Panc1 (cell line): ENCODE measurements at regions not wholly inside any gene's neighbourhood (a gene's known extent, or its start where the extent isn't known, plus 50 kb on each side); places are given as distances from the start of the nearest gene placed in this dataset.

Experiments
- ATAC-seq: fragments of 200-7000 bp; cut with Tn5 transposase; 2 replicates; pipeline ENCODE4 v1.9.1; 2020; ENCODE audit warnings: mild to moderate bottlenecking, moderate library complexity
- BruUV-seq: library from RNA; stranded (reverse); fragments of 400-500 nt; replicated peaks from 2 replicates; lab custom pipeline; 2021; lab: Mats Ljungman, UMichigan
- CTCF ChIA-PET: fragments of 300-600 bp; sonication (Branson Sonifier 250); formaldehyde crosslinking; loops from one replicate; lab custom pipeline; 2022; ENCODE audit warnings: antibody characterized with exemption; lab: Charles Lee
- POLR2A ChIA-PET: fragments of 300-600 bp; sonication (Branson Sonifier 250); formaldehyde crosslinking; loops from one replicate; lab custom pipeline; 2022; ENCODE audit warnings: antibody characterized with exemption; lab: Charles Lee
- DNase-seq: peaks from one replicate; pipeline ENCODE4 v3.0.0-alpha.2; 2010; ENCODE audit warnings: low read depth, low spot score
- H3K27ac ChIP-seq: 2 replicates; pipeline ENCODE4 v1.5.1; 2011; ENCODE audit warnings: mild to moderate bottlenecking, low read length, inconsistent platforms
- H3K27me3 ChIP-seq: fragments of 200-500 bp; sonication (Bioruptor generic); 2 replicates; pipeline ENCODE4 v1.6.0; 2014; ENCODE audit warnings: low read length, inconsistent platforms; ENCODE audit not compliant: control insufficient read depth, insufficient read depth
- H3K36me3 ChIP-seq: fragments of 200-500 bp; sonication (Bioruptor generic); 2 replicates; pipeline ENCODE4 v1.5.1; 2014; ENCODE audit warnings: inconsistent platforms, mild to moderate bottlenecking, low read length, moderate library complexity; ENCODE audit not compliant: control insufficient read depth, insufficient read depth
- H3K4me1 ChIP-seq: 2 replicates; pipeline ENCODE4 v1.5.1; 2011; ENCODE audit warnings: inconsistent platforms, mild to moderate bottlenecking, low read length, moderate library complexity; ENCODE audit not compliant: control insufficient read depth, insufficient read depth
- H3K4me3 ChIP-seq, 2 experiments: 2 replicates each; pipeline ENCODE4 v1.5.1; 2011 to 2012; ENCODE audit warnings: low read depth in 2 of 2, low read length in 2 of 2, mild to moderate bottlenecking in 2 of 2, inconsistent platforms in 1 of 2, moderate library complexity in 1 of 2
- H3K9me3 ChIP-seq: fragments of 200-500 bp; sonication (Bioruptor generic); 2 replicates; pipeline ENCODE4 v1.5.1; 2014; ENCODE audit warnings: low read depth, mild to moderate bottlenecking, inconsistent platforms, low read length, moderate library complexity; ENCODE audit not compliant: control insufficient read depth, insufficient read depth
- POLR2AphosphoS5 ChIP-seq: IDR thresholded peaks from 2 replicates; pipeline ENCODE4 v1.6.1; 2012; ENCODE audit warnings: mild to moderate bottlenecking, low read depth, low read length, moderate library complexity
- SIN3A ChIP-seq: IDR thresholded peaks from 2 replicates; pipeline ENCODE4 v1.6.1; 2012; ENCODE audit warnings: low read depth, mild to moderate bottlenecking, low read length, moderate library complexity, borderline replicate concordance; ENCODE audit not compliant: insufficient read depth
- TCF7L2 ChIP-seq: IDR thresholded peaks from 2 replicates; pipeline ENCODE4 v1.6.1; 2011; ENCODE audit warnings: mild to moderate bottlenecking, low read depth, low read length, inconsistent platforms
- in situ Hi-C: cut with HindIII; loops from 2 replicates; pipeline ENCODE4 v1.10.0; 2016; ENCODE audit warnings: low sequenced_read_pairs, low pct_unique_long_range_greater_than_20kb
- intact Hi-C: fragments of 100-400 bp; cut with micrococcal nuclease; formaldehyde crosslinking; loops from one replicate; pipeline ENCODE4 v1.10.0; 2022; ENCODE audit not compliant: unreplicated experiment
- TF ChIP-seq, protein P1 (sequence below): fragments of 450-650 bp; IDR thresholded peaks from 2 replicates; pipeline ENCODE4 v1.5.1; 2017; ENCODE audit warnings: mild to moderate bottlenecking
- TF ChIP-seq, protein P2 (sequence below), 2 experiments: IDR thresholded peaks; 2 replicates each; pipeline ENCODE4 v1.6.1; 2011 to 2012; ENCODE audit warnings: low read depth in 2 of 2, control low read depth in 1 of 2, low read length in 1 of 2, mild to moderate bottlenecking in 1 of 2, moderate library complexity in 1 of 2; ENCODE audit not compliant: insufficient read depth in 1 of 2

DNA sequence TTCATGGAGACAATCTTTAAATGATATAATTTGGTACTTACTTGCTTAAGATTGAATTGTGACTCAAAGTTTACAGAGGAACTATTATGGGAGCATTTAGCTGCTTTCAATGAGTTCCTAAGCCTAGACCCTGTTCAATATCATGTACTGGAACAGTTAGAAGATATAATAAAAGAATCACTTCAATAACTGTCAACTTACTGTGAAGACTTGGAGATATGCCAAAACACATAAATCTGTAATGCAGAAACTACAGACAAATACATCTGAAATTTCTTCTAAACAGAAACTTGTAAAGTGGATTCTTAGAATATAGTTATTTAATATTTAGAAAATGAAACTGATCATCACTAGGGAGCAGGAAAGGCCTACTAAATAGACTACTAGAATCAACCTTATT, 259.3 kb downstream of the HLX start:
- CTCF ChIA-PET = no interaction called here
- BruUV-seq = no TSS peak
- Histone ChIP-seq H3K27ac (no peak overlapping the region), H3K36me3 (no peaks in the 10 kb centered on the region), H3K27me3 (no peaks in the 10 kb centered on the region), H3K9me3 (no peaks in the 10 kb centered on the region), H3K4me1 (no peaks in the 10 kb centered on the region), H3K4me3 (no peak overlapping the region)
- ATAC-seq (no peak), DNase-seq (no peak)
- intact Hi-C loops = no loop called here
- TF ChIP-seq, protein P1, sequence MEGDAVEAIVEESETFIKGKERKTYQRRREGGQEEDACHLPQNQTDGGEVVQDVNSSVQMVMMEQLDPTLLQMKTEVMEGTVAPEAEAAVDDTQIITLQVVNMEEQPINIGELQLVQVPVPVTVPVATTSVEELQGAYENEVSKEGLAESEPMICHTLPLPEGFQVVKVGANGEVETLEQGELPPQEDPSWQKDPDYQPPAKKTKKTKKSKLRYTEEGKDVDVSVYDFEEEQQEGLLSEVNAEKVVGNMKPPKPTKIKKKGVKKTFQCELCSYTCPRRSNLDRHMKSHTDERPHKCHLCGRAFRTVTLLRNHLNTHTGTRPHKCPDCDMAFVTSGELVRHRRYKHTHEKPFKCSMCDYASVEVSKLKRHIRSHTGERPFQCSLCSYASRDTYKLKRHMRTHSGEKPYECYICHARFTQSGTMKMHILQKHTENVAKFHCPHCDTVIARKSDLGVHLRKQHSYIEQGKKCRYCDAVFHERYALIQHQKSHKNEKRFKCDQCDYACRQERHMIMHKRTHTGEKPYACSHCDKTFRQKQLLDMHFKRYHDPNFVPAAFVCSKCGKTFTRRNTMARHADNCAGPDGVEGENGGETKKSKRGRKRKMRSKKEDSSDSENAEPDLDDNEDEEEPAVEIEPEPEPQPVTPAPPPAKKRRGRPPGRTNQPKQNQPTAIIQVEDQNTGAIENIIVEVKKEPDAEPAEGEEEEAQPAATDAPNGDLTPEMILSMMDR = no peak
- TF ChIP-seq TCF7L2 (no peak), POLR2AphosphoS5 (no peak), SIN3A (no peak)
- TF ChIP-seq, protein P2, sequence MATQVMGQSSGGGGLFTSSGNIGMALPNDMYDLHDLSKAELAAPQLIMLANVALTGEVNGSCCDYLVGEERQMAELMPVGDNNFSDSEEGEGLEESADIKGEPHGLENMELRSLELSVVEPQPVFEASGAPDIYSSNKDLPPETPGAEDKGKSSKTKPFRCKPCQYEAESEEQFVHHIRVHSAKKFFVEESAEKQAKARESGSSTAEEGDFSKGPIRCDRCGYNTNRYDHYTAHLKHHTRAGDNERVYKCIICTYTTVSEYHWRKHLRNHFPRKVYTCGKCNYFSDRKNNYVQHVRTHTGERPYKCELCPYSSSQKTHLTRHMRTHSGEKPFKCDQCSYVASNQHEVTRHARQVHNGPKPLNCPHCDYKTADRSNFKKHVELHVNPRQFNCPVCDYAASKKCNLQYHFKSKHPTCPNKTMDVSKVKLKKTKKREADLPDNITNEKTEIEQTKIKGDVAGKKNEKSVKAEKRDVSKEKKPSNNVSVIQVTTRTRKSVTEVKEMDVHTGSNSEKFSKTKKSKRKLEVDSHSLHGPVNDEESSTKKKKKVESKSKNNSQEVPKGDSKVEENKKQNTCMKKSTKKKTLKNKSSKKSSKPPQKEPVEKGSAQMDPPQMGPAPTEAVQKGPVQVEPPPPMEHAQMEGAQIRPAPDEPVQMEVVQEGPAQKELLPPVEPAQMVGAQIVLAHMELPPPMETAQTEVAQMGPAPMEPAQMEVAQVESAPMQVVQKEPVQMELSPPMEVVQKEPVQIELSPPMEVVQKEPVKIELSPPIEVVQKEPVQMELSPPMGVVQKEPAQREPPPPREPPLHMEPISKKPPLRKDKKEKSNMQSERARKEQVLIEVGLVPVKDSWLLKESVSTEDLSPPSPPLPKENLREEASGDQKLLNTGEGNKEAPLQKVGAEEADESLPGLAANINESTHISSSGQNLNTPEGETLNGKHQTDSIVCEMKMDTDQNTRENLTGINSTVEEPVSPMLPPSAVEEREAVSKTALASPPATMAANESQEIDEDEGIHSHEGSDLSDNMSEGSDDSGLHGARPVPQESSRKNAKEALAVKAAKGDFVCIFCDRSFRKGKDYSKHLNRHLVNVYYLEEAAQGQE (IDR thresholded peaks at IDR 0.05; ENCODE audit: insufficient read depth in 1 of 2, low read depth in 2 of 2, low read length in 1 of 2) = no peak
- in situ Hi-C loops = no loop called here
- POLR2A ChIA-PET = no interaction called here

DNA sequence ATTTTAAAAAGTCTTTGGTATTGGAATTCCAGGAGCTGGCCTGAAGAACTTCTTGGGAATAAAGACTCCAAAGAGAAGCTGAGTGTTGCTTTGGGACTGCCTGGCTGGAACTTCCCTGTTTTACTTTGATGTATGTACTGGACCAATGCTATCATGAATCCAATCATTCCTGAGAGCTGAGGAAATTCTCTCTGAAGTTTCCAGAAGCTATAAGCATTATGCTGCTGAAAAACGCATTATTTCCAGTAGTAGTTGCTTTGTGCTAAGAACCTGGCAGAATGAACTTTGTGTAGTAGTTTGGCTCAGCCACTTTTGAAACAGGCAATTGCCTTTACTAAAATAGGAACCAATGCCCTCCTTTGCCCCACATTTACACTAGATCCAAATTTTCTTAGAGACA, 260.7 kb downstream of the HLX start:
- Histone ChIP-seq H3K27ac (no peak overlapping the region), H3K36me3 (no peaks in the 10 kb centered on the region), H3K27me3 (no peaks in the 10 kb centered on the region), H3K4me1 (no peaks in the 10 kb centered on the region), H3K4me3 (no peak overlapping the region), H3K9me3 (no peaks in the 10 kb centered on the region)
- ATAC-seq (no peak), DNase-seq (no peak)
- ChIA-PET POLR2A (no interaction called here), CTCF (no interaction called here)
- TF ChIP-seq, protein P2 (IDR thresholded peaks at IDR 0.05; ENCODE audit: insufficient read depth in 1 of 2, low read depth in 2 of 2, low read length in 1 of 2) = no peak
- TF ChIP-seq TCF7L2 (no peak), SIN3A (no peak), POLR2AphosphoS5 (no peak)
- TF ChIP-seq, protein P1 = no peak
- in situ Hi-C loops (no loop called here), intact Hi-C loops (no loop called here)
- no TSS peak for BruUV-seq
